ENCODE measurements at regions not wholly inside any gene's neighbourhood (a gene's known extent, or its start where the extent isn't known, plus 50 kb on each side); places are given as distances from the start of the nearest gene placed in this dataset.

- no peak overlapping the region for H3K4me3 ChIP-seq (ENCODE audit: extremely low read depth in 1 of 4, insufficient read depth in 2 of 4, low read depth in 3 of 4, low read length in 4 of 4)
- no peaks in the 10 kb centered on the region for H3K4me1 ChIP-seq (replicated peaks in 1 of 4; ENCODE audit: control insufficient read depth in 3 of 4, insufficient read depth in 4 of 4, low read length in 3 of 4)
- H3K9me3 ChIP-seq (ENCODE audit: insufficient read depth in 2 of 2, low read depth in 1 of 2, low read length in 1 of 2): peaks cover 26 to 28% of the 10 kb centered on the region in 2 experiments
- H3K27me3 ChIP-seq (replicated peaks in 1 of 4; ENCODE audit: control insufficient read depth in 3 of 4, extremely low read depth in 1 of 4, insufficient read depth in 3 of 4, low read length in 3 of 4): no peaks in the 10 kb centered on the region
- H2AK5ac ChIP-seq (ENCODE audit: low read depth, low read length): no peak overlapping the region
- H2BK15ac ChIP-seq (ENCODE audit: low read length): no peak overlapping the region
- no peak for DNase-seq (ENCODE audit: low read depth in 1 of 2, low spot score in 2 of 2)
- TF ChIP-seq ATF3 (IDR thresholded peaks at IDR 0.05; ENCODE audit: insufficient read depth, low read depth, low read length): no peak
- TF ChIP-seq POLR2A (IDR thresholded peaks at IDR 0.05; ENCODE audit: control extremely low read depth in 1 of 2, low read depth in 2 of 2, low read length in 2 of 2): no peak
- TF ChIP-seq RAD21 (IDR thresholded peaks at IDR 0.05 in 1 of 2, conservative IDR thresholded peaks at IDR 0.05 in 1 of 2; ENCODE audit: low read depth in 2 of 2, low read length in 2 of 2): peak; percentile 11 to 38; a peak in 2 of 4 replicates
- TF ChIP-seq CTCF (IDR thresholded peaks at IDR 0.05; ENCODE audit: control extremely low read depth in 1 of 3, insufficient read depth in 1 of 3, low read depth in 1 of 3, low read length in 3 of 3): peak in 1 of 3 experiments; percentile 51; a peak in 1 of 4 replicates
- no peak for TF ChIP-seq TEAD4 (IDR thresholded peaks at IDR 0.05; ENCODE audit: low read depth, low read length)
- H3K9ac ChIP-seq (replicated peaks in 1 of 4; ENCODE audit: extremely low read depth in 1 of 4, low read depth in 3 of 4, low read length in 3 of 4): no peak overlapping the region
- H4K91ac ChIP-seq (replicated peaks; ENCODE audit: insufficient read length, low read length): no peak overlapping the region
- no peak overlapping the region for H3K4ac ChIP-seq (replicated peaks; ENCODE audit: insufficient read length, low read depth, low read length)
- no peak overlapping the region for H2BK12ac ChIP-seq (ENCODE audit: low read depth, low read length)
- no peak overlapping the region for H3K23ac ChIP-seq (ENCODE audit: insufficient read length)
- no peaks in the 10 kb centered on the region for H3K79me1 ChIP-seq (ENCODE audit: low read depth, low read length)
- no peaks in the 10 kb centered on the region for H3K79me2 ChIP-seq (ENCODE audit: control insufficient read depth in 1 of 2, insufficient read depth in 2 of 2, low read length in 2 of 2)
- no peak overlapping the region for H3K18ac ChIP-seq (ENCODE audit: extremely low read depth, low read length)
- no peak overlapping the region for H3K56ac ChIP-seq (replicated peaks; ENCODE audit: insufficient read length, low read depth, low read length)
- no peak overlapping the region for H2BK5ac ChIP-seq (ENCODE audit: low read depth, low read length)
- no peak overlapping the region for H2AFZ ChIP-seq (ENCODE audit: low read length)
- FAIRE-seq: no peak
- H4K8ac ChIP-seq (ENCODE audit: extremely low read depth, insufficient read depth, low read length): no peak overlapping the region
- no peaks in the 10 kb centered on the region for H3K23me2 ChIP-seq (ENCODE audit: low read depth, low read length)
- no peak overlapping the region for H2BK120ac ChIP-seq (replicated peaks; ENCODE audit: low read depth, low read length)
- H4K5ac ChIP-seq (ENCODE audit: insufficient read length, low read depth, low read length): no peak overlapping the region
- H2BK20ac ChIP-seq (ENCODE audit: low read length): no peak overlapping the region
- H4K20me1 ChIP-seq (replicated peaks in 1 of 2; ENCODE audit: control insufficient read depth in 1 of 2, insufficient read depth in 2 of 2, low read length in 2 of 2): no peaks in the 10 kb centered on the region
- no peak overlapping the region for H3K27ac ChIP-seq (ENCODE audit: low read depth, low read length)
- H3K4me2 ChIP-seq (ENCODE audit: insufficient read depth in 1 of 2, low read depth in 2 of 2, low read length in 2 of 2): no peak overlapping the region
- CTCF ChIA-PET (ENCODE audit: partially characterized antibody): interaction anchor here (1.0 kb wide), 1 partner anchor 10 kb away, joined by 3 read pairs; no protein-coding TSS in a partner anchor
- no peaks in the 10 kb centered on the region; a peak in 1 of 8 replicates for H3K36me3 ChIP-seq (ENCODE audit: control insufficient read depth in 2 of 4, insufficient read depth in 4 of 4, low read length in 3 of 4)
- WGBS, 2 experiments (ENCODE audit: extremely low coverage in 1 of 2, insufficient coverage in 1 of 2, insufficient read length in 1 of 2, insufficient replicate concordance in 2 of 2, low coverage in 1 of 2, low lambda C conversion rate in 2 of 2, missing lambda C conversion rate in 1 of 2): 99% methylated on average over 5 of the region's 5 CpGs; no CpG with 5 or more reads in 1 of the 2 experiments
- POLR2A ChIA-PET (ENCODE audit: partially characterized antibody): no interaction called here
- H3K14ac ChIP-seq (ENCODE audit: insufficient read length): no peak overlapping the region
Measured at GRCh38 chr12:126139355-126139754, 1074.1 kb downstream of the AACS start.
